ENCODE measurements at regions not wholly inside any gene's neighbourhood (a gene's known extent, or its start where the extent isn't known, plus 50 kb on each side); places are given as distances from the start of the nearest gene placed in this dataset.
"Not testable (repeated sequence)": the region's sequence is repeated elsewhere in the genome, so short reads cannot be mapped to it uniquely, and the experiment has no call there.

DNA sequence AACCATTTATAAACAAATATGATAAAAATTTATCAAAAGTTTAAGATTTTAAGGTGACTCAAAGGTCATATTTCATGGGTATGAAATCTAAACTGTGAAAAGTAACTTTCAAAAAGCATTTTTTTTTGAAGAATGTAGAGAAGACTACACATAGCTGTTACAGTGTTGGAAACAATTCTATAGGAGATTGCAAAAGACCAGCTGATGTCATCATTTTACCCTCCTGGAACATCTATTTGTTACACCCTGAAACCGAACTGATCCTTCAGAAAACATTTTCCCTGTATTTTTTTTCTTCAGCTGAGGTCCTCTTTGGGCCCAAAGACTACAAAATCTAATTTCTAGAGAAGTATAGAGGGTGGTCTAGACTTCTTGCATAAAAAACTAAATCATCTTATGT, 297.5 kb upstream of the FERMT1 start:
- DNase-seq (ENCODE audit: low read depth): no peak

- DNase-seq (ENCODE audit: low read depth): no peak
These were observed 295.9 kb upstream of the FERMT1 start for GRCh38 chr20:6418732-6419131.

- no peak for DNase-seq (ENCODE audit: low read depth)
These were observed 293.5 kb upstream of the FERMT1 start for GRCh38 chr20:6416371-6416770.

DNA sequence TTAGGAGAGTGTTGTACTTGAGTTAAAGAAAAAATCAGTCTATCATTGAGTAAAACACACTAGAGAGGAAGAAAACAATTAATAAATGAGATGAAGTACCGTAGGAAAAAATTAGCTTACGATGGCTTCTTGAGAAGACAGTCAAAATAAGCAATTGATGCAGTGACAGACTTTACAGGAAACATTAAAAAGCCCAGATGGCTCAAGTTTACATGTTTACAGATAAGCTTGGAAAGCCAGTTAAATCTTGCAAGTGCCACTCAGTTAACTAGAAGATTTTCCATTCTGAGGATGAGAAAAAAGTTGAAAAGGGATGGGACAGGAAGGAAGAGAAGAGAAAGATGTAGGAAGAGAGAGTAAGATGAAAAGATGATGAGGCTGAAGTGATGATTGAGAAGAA, 288.8 kb upstream of the FERMT1 start:
- DNase-seq (ENCODE audit: low read depth): no peak

- no peak for DNase-seq (ENCODE audit: low read depth)
These were observed 287.9 kb upstream of the FERMT1 start for GRCh38 chr20:6410721-6411120.

DNA sequence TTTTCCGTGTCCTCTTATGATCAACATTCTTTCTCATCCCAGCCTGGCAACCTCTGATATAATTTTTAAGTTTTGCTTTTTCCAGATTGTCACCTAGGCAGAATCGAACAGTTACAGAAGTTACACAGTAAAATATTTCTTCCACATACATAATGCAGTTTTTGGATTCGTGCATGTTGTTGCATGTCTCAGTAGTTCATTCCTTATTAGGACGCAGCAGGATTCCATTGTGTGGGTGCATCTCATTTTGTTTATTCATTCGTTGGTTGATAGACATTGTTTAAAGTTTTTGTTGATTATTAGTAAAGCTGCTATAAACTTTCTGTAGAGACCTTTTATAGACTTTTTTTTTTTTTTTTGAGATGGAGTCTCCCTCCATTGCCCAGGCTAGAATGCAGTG, 284.3 kb upstream of the FERMT1 start:
- DNase-seq (ENCODE audit: low read depth): no peak

- peak; percentile 45 for DNase-seq (ENCODE audit: low read depth)
These were observed 279.2 kb upstream of the FERMT1 start for GRCh38 chr20:6401893-6402557.

- no peak for DNase-seq (ENCODE audit: low read depth)
These were observed 274.3 kb upstream of the FERMT1 start for GRCh38 chr20:6397115-6397514.

- no peak for DNase-seq (ENCODE audit: low read depth)
These were observed 272.9 kb upstream of the FERMT1 start for GRCh38 chr20:6395695-6396094.

GRCh38 chr20:6388671-6389197, 265.9 kb upstream of the FERMT1 start:
- DNase-seq (ENCODE audit: low read depth): no peak

GRCh38 chr20:6384956-6385486, 262.2 kb upstream of the FERMT1 start:
- no peak for DNase-seq (ENCODE audit: low read depth)

GRCh38 chr20:6384380-6384779, 261.6 kb upstream of the FERMT1 start:
- no peak for DNase-seq (ENCODE audit: low read depth)

- no peak for DNase-seq (ENCODE audit: low read depth)
These were observed 259.1 kb upstream of the FERMT1 start for GRCh38 chr20:6381887-6382286.

DNA sequence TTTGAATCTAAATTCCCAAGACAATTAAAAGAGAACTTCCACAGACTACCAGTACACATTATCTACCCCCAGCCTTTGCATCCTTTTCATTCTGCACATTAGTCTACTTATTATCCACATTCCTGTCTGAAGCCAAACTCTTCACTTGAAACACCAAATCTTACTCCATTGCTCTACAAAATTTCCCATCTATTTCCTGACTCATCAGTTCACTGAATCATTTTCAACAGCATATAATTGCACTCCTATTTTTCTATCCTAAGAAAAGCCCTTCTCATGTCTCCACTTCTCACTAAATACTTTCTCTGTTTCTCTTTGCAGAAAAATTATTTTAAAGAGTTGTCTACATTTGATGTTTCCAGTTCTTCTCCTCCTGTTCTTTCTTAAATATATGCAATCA, 239.4 kb upstream of the FERMT1 start:
- no peak for DNase-seq (ENCODE audit: low read depth)

GRCh38 chr20:6360766-6361165, 237.9 kb upstream of the FERMT1 start:
- DNase-seq (ENCODE audit: low read depth): no peak

DNA sequence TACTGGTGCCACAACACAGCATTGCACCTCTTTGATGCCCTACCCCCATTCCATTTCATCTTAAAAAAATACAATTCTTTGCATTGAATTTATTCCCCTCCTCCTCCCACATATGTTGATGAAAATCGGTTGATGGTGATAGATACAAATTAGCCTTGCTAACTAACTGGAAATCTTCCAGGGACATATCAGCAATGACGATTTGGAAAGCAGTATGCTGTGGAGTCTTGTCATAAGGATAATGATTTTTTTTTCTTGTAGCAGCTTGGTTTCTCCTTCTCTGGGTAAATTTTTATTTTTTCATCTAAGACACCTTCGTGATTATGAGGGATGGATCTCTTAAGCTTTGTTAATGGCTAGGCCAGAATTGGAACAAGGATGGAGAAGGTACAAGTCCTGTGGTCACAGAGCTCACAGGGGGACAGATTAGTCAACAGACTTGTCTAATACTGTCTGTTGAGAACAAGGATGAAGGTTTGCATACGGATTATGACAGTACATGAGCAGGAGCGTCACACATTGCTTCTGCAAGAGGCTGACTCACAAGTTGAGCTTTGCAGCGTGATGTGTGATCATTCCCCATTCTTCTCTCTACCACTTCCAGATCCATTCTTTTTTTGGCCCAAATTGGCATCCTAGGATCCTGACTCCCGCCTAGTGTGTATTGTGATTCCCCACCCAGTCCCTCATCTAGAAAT, 233.1 kb upstream of the FERMT1 start:
- no peak for DNase-seq (ENCODE audit: low read depth)

DNA sequence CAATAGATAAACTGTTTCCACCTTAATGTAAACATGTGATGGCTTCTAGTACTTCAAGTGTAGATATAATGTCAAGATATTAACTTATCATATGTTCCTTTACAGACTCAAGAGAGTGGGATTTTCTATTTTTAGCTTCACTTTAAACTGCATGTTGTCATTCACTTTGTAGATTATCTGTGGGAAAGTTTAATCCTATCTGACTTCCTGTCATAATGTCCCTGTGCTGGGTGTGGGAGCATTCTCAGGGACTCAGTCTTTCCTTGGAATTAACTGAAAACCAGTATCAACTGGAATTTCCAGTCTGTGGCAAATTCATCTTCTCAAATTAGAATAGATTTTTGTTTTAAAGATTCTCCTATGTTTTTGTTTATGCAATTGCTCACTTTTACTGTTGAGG, 226.1 kb upstream of the FERMT1 start:
- DNase-seq (ENCODE audit: low read depth): no peak

- no peak for DNase-seq (ENCODE audit: low read depth)
These were observed 225.1 kb upstream of the FERMT1 start for GRCh38 chr20:6347916-6348315.

DNA sequence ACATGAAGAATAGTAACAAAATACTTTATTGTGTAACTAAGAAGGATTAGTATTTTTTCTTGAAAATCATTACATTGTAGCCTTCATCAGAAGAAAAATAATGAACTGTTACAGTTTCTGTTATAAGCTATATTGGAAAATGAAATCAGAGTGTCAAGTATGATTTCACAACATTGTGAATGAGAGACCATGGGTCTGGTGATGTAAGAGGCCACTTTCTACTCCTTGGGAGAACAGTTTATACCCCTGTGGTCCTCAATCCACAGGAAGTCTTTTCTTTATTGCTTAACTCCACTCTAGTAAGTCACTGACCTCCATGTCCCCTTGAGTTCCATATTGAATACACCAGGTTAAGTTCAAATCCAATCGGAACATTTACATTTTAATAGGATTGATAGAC, 218.7 kb upstream of the FERMT1 start:
- DNase-seq (ENCODE audit: low read depth): no peak

- DNase-seq (ENCODE audit: low read depth): no peak
These were observed 216.3 kb upstream of the FERMT1 start for GRCh38 chr20:6339176-6339575.

- no peak for DNase-seq (ENCODE audit: low read depth)
These were observed 210.3 kb upstream of the FERMT1 start for GRCh38 chr20:6333110-6333509.

GRCh38 chr20:6321235-6321634, 198.4 kb upstream of the FERMT1 start:
- DNase-seq (ENCODE audit: low read depth): not testable (repeated sequence)

DNA sequence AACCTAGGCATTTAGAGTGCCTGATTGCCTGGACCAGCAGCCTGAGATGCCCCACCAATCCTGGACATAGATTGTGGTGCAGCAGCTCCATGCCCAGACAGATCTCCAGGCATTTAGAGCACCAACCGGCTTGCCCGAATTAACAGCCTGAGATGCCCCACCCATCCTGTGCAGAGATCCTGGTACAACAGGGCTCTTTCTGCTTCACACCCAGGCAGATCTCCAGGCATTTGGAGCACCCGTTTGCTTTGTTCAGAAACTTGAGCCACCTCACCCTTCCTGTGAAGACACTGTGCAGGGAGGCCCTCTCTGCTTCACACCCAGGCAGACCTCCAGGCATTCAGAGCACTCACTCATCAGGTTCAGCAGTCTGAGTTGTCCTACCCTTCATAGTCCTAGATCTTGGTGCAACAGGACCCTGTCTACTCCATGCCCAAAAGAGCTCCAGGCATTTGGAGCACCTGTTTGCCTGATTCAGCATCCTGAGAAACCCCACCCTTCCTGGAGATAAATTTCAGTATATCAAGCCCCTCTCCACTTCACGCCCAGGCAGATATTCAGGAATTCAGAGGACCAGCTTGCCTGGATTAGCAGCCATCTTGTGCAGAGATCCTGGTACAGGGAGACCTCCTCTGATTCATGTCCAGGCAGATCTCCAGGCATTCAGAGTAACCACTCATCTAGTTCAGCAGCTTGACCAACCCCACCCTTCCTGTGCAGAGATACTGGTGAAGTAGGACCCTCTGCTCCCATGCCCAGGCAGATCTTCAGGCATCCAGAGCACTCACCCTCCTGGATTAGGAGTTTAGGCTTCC, 189.2 kb upstream of the FERMT1 start:
- DNase-seq (ENCODE audit: low read depth): no peak

All from non-pigmented ciliary epithelial cell (primary cell).